LNCAP (cell line): ENCODE measurements at regions not wholly inside any gene's neighbourhood (a gene's known extent, or its start where the extent isn't known, plus 50 kb on each side); places are given as distances from the start of the nearest gene placed in this dataset.

Experiments
- CTCF ChIP-seq: fragments of 450-650 bp; IDR thresholded peaks from 2 replicates; pipeline ENCODE4 v1.5.1; 2017; ENCODE audit warnings: mild to moderate bottlenecking

GRCh38 chr3:103494011-103494410, 1059.2 kb downstream of the ZPLD1 start:
- TF ChIP-seq CTCF: no peak

- TF ChIP-seq CTCF: no peak
Measured at GRCh38 chr3:103494512-103494911, 1059.7 kb downstream of the ZPLD1 start.

GRCh38 chr3:103495186-103495585, 1060.4 kb downstream of the ZPLD1 start:
- TF ChIP-seq CTCF: no peak

GRCh38 chr3:103499132-103499900, 1064.5 kb downstream of the ZPLD1 start:
- no peak for TF ChIP-seq CTCF

GRCh38 chr3:103499967-103500366, 1065.2 kb downstream of the ZPLD1 start:
- TF ChIP-seq CTCF: no peak

- TF ChIP-seq CTCF: no peak
Measured at GRCh38 chr3:103510760-103511159, 1075.9 kb downstream of the ZPLD1 start.

- no peak for TF ChIP-seq CTCF
Measured at GRCh38 chr3:103511891-103512290, 1077.1 kb downstream of the ZPLD1 start.

- no peak for TF ChIP-seq CTCF
Measured at GRCh38 chr3:103512595-103512994, 1077.8 kb downstream of the ZPLD1 start.
